C4-2B (cell line): ENCODE measurements at regions not wholly inside any gene's neighbourhood (a gene's known extent, or its start where the extent isn't known, plus 50 kb on each side); places are given as distances from the start of the nearest gene placed in this dataset.

Experiments
- ZFX ChIP-seq: fragments of 450-650 bp; IDR thresholded peaks from 2 replicates; pipeline ENCODE4 v1.6.1; 2017
- TF ChIP-seq, protein P1 (sequence below): fragments of 450-650 bp; conservative IDR thresholded peaks from 2 replicates; pipeline ENCODE4 v1.5.1; 2017; ENCODE audit warnings: mild to moderate bottlenecking

DNA sequence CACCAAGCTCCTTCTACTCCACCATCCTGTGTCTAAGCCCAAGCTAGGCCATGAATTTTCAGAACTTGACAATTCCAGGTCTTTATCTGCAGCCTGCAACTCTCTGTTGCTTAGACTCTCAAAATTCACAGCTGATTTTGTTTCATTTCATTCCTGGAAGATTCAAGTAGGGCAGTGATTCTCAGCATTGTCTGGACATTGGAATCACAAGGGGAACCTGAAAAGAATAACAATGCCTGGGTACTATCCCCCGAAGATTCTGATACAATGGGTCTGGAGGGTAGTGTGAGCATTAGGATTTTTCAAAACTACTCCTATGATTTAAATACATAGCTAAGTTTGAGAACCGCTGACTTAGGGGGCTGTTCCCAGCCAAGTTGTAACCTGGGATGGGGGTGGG lies 534.7 kb upstream of the IL12A start:
- TF ChIP-seq, protein P1, sequence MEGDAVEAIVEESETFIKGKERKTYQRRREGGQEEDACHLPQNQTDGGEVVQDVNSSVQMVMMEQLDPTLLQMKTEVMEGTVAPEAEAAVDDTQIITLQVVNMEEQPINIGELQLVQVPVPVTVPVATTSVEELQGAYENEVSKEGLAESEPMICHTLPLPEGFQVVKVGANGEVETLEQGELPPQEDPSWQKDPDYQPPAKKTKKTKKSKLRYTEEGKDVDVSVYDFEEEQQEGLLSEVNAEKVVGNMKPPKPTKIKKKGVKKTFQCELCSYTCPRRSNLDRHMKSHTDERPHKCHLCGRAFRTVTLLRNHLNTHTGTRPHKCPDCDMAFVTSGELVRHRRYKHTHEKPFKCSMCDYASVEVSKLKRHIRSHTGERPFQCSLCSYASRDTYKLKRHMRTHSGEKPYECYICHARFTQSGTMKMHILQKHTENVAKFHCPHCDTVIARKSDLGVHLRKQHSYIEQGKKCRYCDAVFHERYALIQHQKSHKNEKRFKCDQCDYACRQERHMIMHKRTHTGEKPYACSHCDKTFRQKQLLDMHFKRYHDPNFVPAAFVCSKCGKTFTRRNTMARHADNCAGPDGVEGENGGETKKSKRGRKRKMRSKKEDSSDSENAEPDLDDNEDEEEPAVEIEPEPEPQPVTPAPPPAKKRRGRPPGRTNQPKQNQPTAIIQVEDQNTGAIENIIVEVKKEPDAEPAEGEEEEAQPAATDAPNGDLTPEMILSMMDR: no peak
- no peak for TF ChIP-seq ZFX
